Left forelimb (tissue), 1 donor: ENCODE measurements at regions not wholly inside any gene's neighbourhood (a gene's known extent, or its start where the extent isn't known, plus 50 kb on each side); places are given as distances from the start of the nearest gene placed in this dataset.

Experiments
- DNase-seq: peaks from one replicate; pipeline ENCODE4 v3.0.0-alpha.2; 2018; ENCODE audit warnings: low spot score

DNA sequence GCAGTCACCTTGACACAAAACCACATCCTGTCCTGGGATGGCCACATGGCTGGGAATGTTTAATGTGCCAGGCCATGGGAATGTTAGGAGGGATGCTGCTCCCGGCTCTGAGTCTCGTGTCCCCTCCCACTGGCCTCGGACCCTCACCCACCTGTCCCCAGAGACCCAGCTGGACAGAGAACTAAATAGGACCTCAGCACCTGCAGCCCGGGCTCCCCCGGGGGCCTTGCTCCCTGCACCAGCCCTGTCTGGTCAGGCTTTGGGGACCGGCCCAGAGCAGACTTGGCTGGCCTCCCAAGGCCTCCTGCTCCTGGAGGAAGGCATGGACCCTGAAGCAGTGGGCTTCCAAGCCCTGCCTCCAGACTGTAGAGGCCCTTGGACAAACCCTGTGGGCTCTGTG, 100.0 kb upstream of the IQSEC1 start:
- no peak for DNase-seq

DNA sequence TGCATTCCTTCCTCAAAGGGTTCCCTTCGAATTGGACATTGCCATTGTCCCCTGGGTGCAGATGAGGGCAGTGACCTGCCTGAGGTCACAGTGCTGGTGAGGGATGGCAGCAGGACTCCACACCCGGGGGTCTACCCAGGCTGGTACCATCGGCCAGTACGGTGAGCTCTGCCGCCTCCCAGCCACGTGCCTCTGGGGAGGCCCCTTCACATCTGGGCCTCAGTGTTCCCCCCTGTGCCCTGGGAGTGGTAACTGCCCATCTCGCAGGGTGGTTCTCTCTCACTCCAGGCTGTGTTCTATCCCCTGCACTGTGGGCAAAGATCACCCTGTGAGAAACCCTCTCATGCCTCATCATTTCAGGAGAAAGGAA, 99.4 kb upstream of the IQSEC1 start:
- no peak for DNase-seq

DNA sequence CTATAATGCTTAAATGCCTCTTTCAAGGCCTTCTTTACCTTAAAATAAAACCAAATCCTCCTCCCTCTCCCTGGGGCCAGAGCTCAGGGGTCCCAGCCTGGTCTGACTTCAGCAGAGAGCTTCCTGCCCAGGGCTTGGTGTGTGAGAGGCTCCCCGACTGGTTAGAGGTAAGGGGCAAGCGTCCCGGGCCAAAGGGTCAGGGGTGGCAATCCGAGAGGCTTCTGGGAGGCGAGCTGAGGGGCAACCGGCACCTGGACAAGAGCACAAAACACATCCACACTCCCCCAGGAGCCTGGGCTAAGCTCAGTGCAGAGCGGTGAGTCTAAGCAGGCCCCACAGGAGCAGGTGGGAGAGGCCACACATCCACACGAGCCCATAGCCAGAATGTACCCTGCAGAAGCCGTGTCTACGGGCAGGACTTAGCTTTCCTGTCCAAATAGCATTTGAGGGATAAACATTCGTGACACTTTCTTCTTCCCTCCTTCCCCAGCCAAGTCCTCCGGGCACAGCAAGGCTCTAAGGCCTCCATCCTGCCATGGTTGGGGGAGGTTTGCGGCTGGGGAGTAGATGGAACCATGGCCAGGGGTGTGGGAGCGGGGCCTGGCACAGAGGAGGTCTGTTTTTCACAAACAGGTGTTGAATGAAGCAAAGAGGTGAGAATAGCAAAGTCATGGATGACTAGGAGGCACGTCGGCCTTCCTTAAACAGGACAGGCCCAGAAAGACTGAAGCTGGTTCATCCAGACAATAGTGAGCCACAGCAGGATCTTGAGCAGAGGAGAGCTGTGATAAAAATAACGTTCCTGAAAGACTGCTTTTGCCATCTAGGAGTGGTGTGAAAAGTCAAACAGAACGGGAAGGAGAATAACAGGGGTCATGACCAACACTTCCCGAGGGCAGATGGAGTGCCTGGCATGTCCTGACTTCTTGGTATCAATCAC, 98.7 kb upstream of the IQSEC1 start:
- no peak for DNase-seq

DNA sequence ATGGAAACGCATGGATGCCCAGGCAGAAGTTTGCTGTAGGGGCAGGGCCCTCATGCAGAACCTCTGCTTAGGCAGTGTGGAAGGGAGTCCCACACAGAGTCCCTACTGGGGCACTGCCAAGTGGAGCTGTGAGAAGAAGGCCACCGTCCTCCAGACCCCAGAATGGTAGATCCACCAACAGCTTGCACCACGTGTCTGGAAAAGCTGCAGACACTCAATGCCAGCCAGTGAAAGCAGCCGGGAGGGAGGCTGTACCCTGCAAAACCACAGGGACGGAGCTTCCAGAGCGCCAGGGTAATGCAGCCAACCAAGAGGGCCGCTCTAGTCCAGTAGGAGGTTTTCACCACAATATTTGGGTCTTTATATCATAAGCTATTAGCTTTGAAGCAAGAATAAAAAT, 97.1 kb upstream of the IQSEC1 start:
- no peak for DNase-seq

DNA sequence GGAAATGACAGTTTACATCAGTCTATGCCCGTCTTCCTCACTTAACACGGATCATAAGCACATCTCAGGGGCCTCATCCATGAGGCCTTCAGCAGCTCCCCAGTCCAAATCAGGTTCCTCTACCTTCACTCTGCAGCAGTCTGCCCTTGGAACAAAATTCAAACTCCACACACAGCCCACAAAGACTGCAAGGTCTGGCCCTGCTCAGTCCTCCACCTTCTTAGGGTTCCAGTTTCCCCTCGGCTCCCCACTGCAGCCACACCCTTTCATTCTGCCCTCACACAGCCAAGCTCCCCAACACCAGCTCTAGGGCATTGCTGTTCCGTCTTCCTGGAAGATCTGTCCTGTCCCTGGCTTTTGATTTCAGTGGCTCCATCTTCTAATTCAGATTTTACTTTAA, 95.2 kb upstream of the IQSEC1 start:
- DNase-seq: no peak

DNA sequence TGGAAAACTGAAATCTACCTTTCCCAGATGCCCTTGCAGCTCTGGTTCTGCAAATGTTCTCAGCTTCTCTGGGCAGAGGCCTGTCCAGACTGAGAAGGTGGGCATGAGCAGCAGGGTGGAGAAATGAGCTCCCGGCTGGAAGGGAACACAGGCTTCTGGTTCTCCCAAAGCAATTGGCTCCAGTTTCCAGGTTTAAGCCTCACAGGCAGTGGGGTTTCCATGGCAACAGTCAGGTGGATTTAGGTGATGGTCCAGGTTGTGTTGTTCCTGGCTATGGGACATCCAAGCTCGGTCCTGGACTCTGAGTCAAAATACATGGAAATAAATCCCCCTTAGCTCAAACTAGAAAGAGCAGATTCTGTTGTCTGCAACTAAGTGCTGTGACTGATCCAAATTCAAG, 94.6 kb upstream of the IQSEC1 start:
- DNase-seq: no peak

DNA sequence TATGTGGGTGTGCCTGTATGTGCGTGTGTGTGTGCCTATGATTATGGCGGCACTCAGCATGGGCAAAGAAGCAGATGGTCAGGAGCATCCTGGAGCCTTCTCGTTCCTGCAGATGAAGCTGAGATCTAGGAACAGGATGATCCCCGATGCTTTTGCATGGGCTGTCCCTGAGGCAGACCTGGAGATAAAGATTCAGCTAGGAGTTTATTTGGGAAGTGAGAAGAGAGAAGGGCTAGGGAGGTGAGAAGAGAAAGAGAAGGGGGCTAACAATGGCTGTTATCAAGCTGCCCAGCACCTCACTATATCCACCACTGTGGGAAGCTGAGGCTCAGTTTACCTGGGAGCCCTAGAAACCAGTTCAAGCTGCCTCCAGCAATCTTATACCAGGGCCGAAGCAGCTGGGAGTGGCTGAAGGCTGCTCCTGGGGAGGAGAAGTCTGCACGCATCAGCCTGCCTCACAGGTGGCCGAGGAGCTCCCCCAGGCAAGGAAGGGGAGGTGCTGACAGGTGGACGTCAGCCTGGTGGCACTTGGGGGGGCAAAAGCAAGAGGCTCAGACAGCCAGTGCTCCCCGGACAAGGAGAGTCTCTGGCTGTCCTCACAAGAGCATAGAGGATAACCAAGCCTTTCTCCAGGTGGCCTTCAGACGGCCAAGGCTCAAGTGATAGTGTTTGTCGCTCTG, 94.0 kb upstream of the IQSEC1 start:
- no peak for DNase-seq

DNA sequence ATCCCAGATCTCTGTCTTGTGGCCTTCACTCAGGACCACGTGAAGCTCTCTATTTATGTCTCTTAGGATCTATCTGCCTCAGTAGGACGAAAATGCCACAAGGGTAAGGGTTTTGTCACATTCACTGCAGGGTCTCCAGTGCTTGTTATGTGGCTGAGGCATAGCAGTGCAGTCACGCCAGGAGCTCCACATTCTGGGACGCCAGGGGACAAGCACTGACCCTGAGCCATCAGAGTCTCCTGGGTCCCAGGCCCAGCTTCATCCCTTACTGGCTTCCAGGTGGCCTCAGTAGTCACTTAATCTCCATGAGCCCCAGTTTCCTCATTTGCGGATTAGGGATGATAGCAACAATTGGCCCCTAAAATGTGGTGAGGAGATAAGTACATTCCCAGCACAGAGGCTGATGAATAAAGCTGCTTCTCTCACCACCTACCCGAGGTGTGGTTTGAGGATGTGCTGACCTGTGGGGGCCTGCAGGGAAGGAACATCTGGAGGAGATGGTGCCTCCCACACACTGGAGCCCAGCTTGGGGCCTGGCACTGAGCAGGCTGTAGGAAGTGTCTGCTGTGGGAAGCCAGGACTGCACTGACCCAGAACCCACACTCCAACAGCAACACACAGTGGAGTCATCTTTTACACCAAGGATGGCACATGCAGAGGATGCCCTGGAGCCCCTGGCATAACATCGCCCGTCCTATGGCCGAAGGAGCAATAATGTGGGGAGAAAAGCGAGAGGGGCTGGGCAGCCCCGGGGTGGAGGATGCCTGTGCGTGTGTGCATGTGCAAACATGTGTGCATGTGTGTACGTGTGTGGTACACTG, 93.2 kb upstream of the IQSEC1 start:
- DNase-seq: no peak

DNA sequence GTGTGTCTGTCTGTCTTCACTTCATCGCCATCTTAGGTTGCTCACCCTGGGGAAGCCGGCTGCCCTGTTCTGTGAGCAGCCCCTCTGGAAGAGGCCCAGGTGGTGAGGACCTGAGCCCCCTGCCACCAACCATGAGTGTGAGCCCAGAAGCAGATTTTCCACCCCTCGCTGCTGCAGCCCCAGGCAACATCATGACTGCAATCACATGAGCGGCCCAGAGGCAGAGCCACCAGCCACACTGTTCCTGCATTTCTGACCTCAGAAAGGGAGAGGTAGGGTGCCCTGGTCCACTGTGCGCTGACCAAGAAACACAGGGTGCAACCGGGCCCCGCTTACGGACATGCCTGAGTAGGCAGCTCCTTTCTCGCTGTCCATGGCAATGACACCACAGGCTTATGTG, 92.3 kb upstream of the IQSEC1 start:
- no peak for DNase-seq

DNA sequence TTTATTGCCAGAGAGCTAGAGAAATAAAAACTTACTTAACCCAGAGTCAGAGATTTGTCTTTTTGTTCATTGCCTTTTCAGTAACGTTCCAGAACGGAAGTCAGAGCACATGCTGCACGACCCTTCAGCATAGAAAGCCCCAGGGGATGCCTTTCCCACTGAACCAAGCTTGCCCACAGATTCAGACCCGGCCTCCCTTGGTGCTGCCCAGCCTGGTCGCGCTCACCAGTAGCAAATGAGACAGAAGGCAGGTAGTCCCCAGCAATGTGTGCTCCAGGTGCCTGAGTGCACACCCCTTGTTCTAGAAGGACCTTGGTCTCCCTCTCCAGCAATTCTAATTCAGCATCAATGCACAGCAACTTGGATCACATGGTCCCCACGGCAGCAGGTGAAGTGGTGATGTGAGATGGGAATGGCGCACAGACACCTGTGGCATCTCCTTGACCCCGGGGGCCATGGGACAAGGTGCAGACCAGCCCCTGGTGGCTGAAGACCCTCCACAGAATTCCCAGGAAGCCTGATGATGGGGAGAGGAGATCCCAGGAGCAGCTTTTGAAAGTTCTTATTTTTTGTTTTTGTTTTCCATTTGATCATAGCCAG, 91.8 kb upstream of the IQSEC1 start:
- no peak for DNase-seq

DNA sequence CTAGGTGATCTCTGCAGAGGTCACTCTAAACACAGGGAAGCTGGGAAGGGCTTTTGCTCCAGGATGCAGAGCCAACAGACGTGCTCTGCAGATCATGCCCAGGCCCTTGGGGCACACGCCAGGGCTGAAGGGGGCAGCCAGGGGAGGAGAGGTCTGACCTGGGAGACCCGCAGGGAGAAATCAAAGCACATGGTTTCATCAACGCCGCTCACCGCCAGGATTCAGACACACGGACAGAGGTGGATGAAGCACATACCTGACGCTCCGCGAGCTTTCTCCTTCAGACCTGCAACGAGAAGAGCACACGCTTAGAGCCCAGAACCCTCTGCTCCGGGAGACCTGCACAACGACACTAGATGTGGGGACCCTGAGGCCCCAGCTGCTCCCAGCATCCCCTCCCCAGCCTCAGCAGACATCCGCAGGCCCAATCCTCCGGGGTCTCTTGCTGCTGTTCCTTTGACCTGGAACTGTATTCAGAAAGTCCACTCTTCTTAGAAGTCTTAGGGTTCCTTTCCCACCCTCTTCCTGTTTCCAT, 90.7 kb upstream of the IQSEC1 start:
- DNase-seq: no peak

DNA sequence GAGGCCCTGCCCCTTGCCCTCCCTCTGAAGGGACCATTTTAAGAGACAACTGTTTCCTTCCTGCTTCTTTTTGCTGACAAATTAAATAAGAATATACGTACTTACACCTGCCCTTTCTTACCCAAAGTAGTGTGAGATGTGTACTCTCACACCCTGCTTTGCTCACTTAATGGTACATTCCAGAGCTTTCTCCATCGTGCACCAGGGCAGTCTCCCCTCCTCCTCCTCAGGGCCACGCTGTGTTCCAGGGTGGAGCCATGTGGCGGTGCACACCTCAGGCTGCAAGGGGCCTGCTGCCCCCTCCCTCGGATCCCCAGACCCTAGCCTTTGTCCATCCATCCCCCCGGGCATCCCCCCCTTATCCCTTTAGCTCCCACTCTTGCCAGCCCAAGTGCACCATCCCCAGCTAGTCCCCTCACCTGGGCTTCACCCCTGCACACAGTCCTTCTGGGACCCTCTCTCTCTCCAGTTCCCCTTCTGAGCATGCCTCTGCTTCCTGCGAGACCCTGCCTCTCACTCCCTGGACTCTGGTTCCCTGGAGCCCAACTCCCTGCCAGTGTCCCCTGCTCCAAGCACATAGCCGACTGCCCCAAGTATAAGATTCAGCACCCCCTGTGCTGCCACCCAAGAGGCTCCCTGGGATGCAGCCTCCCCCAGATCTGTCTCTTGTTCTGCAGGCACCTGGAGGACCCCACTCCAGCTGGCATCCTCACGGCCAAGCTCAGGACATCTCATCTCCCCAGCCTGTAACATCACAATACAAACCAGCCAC, 89.5 kb upstream of the IQSEC1 start:
- DNase-seq: no peak

DNA sequence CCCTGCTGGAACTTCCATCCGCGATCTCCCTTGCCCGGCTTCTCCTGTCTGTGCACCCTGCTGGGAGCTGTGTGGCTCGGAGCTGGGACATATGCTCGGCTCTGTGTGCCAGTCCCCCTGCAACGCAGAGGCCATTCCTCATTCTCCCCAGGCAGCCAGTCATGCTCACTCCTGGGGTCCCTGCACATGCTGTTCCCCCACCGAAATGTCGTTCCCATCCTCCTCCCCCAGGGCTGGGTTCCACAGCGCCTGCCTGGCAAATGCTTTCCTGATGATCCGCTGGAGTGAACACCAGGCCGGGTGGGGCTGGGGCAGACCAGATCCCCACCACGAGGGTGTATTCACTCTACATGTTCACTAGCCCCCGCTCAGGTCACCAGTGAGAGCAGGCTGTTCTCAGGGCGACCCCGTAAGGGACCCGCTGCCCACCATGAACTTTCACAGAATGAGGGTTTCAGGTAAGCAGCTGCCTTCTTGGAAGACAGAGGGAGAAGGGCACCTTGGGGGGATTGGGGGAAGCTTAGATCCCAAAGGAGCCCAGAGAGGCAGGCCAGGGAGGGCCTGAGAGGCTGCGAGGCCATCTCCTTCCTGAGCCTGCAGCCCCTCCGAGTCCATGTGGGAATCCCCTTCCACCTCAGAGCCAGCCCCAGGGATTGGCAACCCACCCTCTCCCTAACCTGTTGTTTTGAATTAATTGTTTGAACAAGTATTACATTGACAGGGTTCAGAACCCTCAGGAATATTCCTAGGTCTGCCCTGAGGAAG, 88.7 kb upstream of the IQSEC1 start:
- no peak for DNase-seq

DNA sequence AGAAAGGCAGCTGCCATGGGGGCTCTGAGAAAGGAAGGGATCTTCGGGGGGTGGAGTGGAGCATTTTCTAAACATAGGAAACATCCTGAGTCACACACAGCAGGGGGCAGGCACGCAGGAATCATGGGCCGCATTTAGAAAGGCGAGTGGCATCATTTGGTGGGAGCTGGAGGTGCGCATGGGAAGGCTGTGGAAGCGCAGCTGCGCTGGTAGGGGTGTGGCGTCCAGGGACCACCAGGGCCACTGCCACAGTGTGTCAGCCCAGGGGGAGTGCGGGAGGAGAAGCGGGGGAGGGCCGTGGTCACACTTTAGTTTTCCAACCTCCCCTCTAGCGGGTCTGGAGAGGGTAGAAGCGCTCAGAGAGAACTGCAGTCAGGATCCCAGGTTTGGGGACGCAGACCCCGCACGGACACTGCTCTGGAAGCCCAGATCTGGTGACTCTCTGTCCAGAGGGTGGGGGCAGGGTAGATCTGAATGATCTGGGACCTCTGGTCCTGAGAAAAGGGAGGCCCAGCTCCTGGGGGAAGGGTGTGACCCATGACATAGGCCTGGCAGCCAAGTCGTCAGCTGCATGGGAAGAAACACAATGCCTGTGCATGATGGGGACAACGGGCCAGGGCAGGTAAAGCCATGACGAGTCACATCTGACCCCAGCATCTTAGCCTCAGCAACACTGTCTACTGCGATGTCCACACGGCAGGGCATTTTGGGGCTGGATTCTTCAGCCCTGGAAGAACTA, 88.0 kb upstream of the IQSEC1 start:
- no peak for DNase-seq

DNA sequence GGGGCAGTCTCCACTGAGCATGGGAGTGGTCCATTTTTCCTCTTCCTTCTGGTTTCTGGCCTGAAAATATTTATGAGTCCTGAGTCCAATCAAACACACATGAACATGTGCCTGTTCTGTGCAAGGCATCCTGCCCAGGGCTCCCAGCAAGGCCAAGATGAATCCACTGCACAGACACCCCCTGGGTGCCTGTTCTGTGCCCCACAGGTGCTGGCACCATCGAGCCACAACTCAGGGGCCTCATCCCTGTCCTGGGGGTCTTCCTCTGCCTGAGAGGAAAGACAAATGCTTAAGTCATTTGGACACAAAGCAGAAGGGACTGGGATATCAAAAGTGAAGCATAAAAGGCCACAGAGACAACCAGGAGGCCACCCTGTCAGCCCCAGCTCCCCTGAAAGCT, 87.4 kb upstream of the IQSEC1 start:
- DNase-seq: no peak

DNA sequence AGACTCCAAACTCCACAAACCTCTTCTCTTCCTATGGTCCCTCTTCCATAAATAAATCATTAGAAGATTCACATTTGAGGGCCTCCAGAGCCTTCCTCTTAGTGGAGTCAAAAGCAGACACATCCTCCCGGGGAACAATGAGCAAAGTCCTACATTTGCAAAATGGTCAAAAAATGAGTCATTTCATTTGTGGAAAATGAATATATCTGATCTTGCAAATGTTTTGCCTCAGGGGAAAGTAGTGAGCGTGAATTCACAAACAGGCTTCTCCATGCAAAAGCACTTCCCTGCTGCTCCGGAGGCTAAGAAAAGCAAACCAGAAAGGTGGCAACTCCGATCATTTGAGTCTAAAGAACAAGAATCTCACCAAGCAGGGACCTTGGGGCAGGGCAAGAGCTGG, 86.7 kb upstream of the IQSEC1 start:
- no peak for DNase-seq

DNA sequence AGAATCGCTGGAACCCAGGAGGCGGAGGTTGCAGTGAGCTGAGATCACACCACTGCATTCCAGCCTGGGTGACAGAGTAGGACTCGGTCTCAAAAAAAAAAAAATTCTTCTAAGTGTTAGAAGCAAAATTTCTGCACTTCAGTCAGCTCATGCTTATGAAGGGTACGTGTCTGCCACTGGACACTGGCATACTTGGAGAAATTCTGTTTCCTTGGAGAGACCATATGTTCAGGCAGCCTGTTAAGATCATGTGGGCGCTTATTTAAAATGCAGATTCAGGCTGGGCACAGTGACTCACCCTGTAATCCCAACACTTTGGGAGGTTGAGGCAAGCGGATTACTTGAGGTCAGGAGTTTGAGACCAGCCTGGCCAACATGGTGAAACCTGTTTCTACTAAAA, 85.6 kb upstream of the IQSEC1 start:
- no peak for DNase-seq

DNA sequence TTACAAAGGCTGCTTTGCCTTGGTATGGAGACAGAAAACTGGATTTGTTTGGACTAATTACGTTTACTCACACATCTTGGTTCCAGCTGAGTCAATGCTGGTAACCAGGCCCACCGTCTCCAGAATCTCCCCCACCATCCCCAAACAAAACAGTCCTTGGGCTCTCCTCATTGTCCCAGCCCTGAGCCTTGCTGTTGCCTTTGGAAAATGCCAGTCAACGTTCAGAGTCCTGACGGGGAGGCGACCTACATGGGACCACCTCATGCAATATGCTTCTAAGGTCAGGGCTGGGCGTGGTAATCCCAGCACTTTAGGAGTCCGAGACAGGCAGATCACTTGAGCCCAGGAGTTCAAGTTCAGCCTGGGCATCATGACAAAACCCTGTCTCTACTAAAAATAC, 85.2 kb upstream of the IQSEC1 start:
- DNase-seq: no peak

DNA sequence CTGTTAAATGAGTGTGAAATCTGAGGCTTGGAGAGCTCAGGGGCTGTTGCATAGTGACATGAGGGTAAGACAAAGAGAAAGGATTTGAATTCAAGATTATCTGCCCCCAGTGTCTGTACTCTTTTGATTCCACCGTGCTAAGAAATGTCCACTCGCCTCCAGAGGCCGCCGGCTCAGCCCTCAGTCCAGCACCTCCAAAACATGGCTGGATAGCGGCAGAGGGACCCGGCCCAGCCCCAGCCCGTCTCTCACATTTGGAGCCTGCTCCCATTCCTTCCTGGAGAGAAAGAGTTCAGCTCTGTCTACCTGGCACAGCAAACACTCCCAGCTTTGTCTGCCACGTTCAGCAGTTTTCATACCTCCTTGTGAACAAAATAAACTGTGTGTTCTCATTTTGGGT, 84.8 kb upstream of the IQSEC1 start:
- DNase-seq: no peak
